ENCODE measurements at regions not wholly inside any gene's neighbourhood (a gene's known extent, or its start where the extent isn't known, plus 50 kb on each side); places are given as distances from the start of the nearest gene placed in this dataset.

DNA sequence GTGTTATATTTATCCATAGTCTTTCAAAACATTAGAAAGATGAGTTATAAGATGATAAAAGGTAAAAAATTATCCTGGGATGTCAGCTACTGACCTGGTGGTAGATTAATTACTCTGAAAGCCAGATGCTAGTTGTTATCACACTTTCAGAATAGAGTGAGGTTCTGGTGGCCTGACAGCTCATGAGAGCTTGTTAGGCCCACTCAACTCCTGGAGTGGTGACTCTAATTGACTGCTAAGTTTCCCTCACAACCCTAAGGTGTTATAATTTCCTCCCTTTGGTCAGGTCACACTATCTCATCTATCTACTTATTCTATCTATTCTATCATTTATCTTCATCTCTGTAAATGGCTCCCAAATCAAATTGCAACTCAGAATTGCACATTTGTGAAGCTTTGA, 90.1 kb downstream of the ZNF648 start:
- POLR2A ChIA-PET = no interaction called here
- RAD21 ChIA-PET (ENCODE audit: low non-redundant PET in 1 of 2, low total read pairs in 2 of 2, uncharacterized antibody in 2 of 2, unreplicated experiment in 2 of 2) = no interaction called here
- Histone ChIP-seq H3K9me3 (ENCODE audit: control insufficient read depth in 1 of 2, insufficient read depth in 1 of 2, low read depth in 1 of 2, low read length in 2 of 2) (no peaks in the 10 kb centered on the region), H3K9ac (ENCODE audit: low read length) (no peak overlapping the region), H3K4me1 (ENCODE audit: control insufficient read depth in 1 of 2, insufficient read depth in 2 of 2, low read length in 2 of 2) (no peaks in the 10 kb centered on the region), H3K4me2 (ENCODE audit: low read length) (no peak overlapping the region), H3K9me2 (ENCODE audit: insufficient read depth) (no peaks in the 10 kb centered on the region), H2AFZ (ENCODE audit: low read depth, low read length, poor library complexity, severe bottlenecking) (no peak overlapping the region), H3K36me3 (ENCODE audit: control insufficient read depth in 1 of 2, insufficient read depth in 2 of 2, low read length in 2 of 2) (no peaks in the 10 kb centered on the region), H3K27me3 (ENCODE audit: insufficient read depth, low read length) (peaks cover 6% of the 10 kb centered on the region; the same call in 1 of the 2 replicates), H3K4me3 (replicated peaks in 1 of 2; ENCODE audit: low read depth in 1 of 2, low read length in 2 of 2) (no peak overlapping the region), H4K20me1 (ENCODE audit: insufficient read depth) (no peaks in the 10 kb centered on the region), H3K27ac (ENCODE audit: low read depth, low read length) (no peak overlapping the region), H3K79me2 (ENCODE audit: insufficient read depth, low read length) (no peaks in the 10 kb centered on the region)
- intact Hi-C loops (cut with micrococcal nuclease) = no loop called here
- CTCF ChIA-PET = interaction anchor here (1.7 kb wide), 1 partner anchor 34 kb away, joined by 3 read pairs; no protein-coding TSS in a partner anchor
- BruUV-seq (replicated peaks) = no TSS peak
- TF ChIP-seq YY1 (IDR thresholded peaks at IDR 0.05; ENCODE audit: extremely low read depth, insufficient replicate concordance, low read depth, low read length) (no peak), FOSL1 (IDR thresholded peaks at IDR 0.05; ENCODE audit: low read depth) (no peak), EGR1 (IDR thresholded peaks at IDR 0.05; ENCODE audit: low read depth) (no peak), POLR2A (IDR thresholded peaks at IDR 0.05; ENCODE audit: borderline replicate concordance, extremely low read depth, insufficient read depth, insufficient read length) (no peak), JUND (IDR thresholded peaks at IDR 0.05) (no peak), ZFX (IDR thresholded peaks at IDR 0.05) (no peak)
- TF ChIP-seq, protein P1, sequence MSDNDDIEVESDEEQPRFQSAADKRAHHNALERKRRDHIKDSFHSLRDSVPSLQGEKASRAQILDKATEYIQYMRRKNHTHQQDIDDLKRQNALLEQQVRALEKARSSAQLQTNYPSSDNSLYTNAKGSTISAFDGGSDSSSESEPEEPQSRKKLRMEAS (IDR thresholded peaks at IDR 0.05) = no peak
- TF ChIP-seq, protein P2, sequence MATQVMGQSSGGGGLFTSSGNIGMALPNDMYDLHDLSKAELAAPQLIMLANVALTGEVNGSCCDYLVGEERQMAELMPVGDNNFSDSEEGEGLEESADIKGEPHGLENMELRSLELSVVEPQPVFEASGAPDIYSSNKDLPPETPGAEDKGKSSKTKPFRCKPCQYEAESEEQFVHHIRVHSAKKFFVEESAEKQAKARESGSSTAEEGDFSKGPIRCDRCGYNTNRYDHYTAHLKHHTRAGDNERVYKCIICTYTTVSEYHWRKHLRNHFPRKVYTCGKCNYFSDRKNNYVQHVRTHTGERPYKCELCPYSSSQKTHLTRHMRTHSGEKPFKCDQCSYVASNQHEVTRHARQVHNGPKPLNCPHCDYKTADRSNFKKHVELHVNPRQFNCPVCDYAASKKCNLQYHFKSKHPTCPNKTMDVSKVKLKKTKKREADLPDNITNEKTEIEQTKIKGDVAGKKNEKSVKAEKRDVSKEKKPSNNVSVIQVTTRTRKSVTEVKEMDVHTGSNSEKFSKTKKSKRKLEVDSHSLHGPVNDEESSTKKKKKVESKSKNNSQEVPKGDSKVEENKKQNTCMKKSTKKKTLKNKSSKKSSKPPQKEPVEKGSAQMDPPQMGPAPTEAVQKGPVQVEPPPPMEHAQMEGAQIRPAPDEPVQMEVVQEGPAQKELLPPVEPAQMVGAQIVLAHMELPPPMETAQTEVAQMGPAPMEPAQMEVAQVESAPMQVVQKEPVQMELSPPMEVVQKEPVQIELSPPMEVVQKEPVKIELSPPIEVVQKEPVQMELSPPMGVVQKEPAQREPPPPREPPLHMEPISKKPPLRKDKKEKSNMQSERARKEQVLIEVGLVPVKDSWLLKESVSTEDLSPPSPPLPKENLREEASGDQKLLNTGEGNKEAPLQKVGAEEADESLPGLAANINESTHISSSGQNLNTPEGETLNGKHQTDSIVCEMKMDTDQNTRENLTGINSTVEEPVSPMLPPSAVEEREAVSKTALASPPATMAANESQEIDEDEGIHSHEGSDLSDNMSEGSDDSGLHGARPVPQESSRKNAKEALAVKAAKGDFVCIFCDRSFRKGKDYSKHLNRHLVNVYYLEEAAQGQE (IDR thresholded peaks at IDR 0.05; ENCODE audit: low read depth) = no peak
- TF ChIP-seq, protein P3, sequence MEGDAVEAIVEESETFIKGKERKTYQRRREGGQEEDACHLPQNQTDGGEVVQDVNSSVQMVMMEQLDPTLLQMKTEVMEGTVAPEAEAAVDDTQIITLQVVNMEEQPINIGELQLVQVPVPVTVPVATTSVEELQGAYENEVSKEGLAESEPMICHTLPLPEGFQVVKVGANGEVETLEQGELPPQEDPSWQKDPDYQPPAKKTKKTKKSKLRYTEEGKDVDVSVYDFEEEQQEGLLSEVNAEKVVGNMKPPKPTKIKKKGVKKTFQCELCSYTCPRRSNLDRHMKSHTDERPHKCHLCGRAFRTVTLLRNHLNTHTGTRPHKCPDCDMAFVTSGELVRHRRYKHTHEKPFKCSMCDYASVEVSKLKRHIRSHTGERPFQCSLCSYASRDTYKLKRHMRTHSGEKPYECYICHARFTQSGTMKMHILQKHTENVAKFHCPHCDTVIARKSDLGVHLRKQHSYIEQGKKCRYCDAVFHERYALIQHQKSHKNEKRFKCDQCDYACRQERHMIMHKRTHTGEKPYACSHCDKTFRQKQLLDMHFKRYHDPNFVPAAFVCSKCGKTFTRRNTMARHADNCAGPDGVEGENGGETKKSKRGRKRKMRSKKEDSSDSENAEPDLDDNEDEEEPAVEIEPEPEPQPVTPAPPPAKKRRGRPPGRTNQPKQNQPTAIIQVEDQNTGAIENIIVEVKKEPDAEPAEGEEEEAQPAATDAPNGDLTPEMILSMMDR (IDR thresholded peaks at IDR 0.05 in 2 of 3, conservative IDR thresholded peaks at IDR 0.05 in 1 of 3; ENCODE audit: borderline replicate concordance in 1 of 3, insufficient read depth in 1 of 3, low read depth in 2 of 3, low read length in 2 of 3) = no peak
- ATAC-seq (no peak), DNase-seq (ENCODE audit: low read depth, low spot score) (no peak)
